NCI-H524 (cell line): ENCODE measurements at regions not wholly inside any gene's neighbourhood (a gene's known extent, or its start where the extent isn't known, plus 50 kb on each side); places are given as distances from the start of the nearest gene placed in this dataset.

ENCODE experiments used
- DNase-seq, 2 experiments: peaks; one replicate each; lab custom pipeline; 2025; lab: John Stamatoyannopoulos, UW

- DNase-seq = no peak
Observed at GRCh38 chr21:17900990-17901385, 81.8 kb upstream of the C21orf91 start.

- no peak for DNase-seq
Observed at GRCh38 chr21:17900281-17900989, 81.3 kb upstream of the C21orf91 start.

GRCh38 chr21:17889171-17889570, 70.0 kb upstream of the C21orf91 start:
- no peak for DNase-seq

- peak; percentile 83 to 94 for DNase-seq
Observed at GRCh38 chr21:17869115-17869514, 50.0 kb upstream of the C21orf91 start.
